LoVo (cell line): ENCODE measurements at regions not wholly inside any gene's neighbourhood (a gene's known extent, or its start where the extent isn't known, plus 50 kb on each side); places are given as distances from the start of the nearest gene placed in this dataset.
A peak's percentile ranks its signal among the peaks of the same experiment; 100 is the strongest.

Experiments
- DNase-seq: peaks from one replicate; pipeline ENCODE4 v3.0.0-alpha.2; 2016; ENCODE audit warnings: low spot score

DNA sequence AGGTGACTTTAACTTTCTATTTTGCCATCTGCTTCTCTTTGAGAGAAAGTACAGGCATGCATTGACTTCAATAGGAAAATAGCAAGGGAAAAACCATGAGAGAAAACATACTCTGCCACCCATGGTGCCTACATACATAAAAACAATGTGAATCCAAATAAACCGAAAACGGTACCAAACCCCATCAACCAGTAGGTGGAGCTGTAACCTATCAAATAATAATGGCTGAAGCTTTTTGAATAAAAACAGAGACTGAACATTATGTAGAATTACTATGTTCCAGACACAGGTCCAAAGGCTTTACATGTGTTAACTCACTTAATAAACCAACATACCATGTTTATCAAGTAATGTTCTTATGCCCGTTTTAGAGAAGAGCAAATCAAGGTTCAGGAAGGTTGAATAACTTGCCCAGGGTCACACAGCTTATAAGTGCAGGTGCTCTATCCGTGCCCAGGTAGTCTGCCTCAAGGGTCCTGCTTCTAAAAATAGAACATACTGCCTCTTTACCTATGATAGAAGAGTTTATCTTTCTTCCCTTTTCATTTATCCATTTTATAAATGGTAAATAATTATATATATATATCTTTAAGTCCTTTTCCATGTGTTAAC, 293.9 kb upstream of the SYT4 start:
- DNase-seq, result peak; percentile 15

DNA sequence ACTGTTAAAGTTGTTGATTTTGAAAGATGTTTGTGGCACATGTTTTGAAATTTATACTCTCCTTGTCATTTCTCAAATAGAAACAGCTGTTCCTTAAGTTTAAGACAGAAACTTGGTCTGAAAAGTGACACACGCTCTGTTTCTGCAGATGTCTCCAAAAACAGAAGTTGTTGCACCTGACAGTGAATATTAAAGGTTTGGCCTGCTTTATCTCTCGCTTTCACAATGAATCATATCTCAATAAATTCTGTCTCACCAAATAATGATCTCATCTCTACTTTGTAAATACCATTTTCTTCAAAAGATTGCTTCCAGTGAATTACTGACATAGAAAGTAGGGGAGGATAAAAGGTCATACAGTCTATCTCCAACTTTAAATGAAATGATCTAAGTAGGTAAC, 294.9 kb upstream of the SYT4 start:
- no peak for DNase-seq

DNA sequence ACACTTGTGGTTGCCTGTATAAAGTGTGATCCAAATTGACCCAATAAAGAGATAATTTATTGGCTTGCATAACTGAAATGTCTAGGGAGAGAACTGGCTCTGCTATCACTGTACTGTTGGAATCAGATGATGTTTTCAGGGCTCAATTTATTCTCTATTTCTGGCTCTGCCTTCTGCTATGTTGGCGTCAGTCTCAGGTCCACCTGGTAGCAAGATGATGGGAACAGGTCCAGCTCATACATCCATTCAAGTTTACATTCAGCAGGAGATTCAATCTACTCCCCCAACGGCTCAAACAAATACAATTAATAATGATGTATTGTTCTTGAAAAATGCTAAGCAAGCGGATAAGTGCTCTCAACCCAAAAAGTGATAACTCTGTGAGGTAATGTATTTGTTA, 297.7 kb upstream of the SYT4 start:
- DNase-seq, result no peak

GRCh38 chr18:43578211-43578610, 300.9 kb upstream of the SYT4 start:
- DNase-seq, result no peak

GRCh38 chr18:43578706-43579105, 301.4 kb upstream of the SYT4 start:
- no peak for DNase-seq

DNA sequence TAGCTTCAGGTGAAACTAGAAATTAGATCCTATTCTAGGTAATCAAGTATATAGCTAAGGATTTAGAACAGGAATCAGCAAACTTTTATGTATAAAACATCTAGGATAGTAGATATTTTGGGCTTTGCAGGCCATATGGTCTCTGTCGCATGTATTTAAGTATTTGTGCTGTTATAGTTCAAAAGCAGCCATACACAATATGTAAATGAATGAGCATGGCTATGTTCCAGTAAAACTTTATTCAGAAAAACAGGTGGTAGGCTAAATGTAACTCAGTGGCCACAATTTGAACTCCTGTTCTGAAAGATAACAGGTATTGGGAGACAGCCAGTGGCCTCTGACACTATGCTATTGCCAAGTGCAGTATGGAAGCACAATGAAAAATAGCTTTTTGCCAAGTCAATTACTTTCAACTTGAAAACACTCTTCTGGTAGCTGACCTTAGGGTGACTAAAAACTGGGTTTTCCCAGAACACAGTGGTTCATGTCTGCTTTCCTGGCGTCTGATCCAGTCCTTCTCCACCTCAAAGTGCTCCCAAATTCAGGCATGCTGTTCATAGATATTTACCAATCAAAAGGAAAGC, 304.7 kb upstream of the SYT4 start:
- no peak for DNase-seq

DNA sequence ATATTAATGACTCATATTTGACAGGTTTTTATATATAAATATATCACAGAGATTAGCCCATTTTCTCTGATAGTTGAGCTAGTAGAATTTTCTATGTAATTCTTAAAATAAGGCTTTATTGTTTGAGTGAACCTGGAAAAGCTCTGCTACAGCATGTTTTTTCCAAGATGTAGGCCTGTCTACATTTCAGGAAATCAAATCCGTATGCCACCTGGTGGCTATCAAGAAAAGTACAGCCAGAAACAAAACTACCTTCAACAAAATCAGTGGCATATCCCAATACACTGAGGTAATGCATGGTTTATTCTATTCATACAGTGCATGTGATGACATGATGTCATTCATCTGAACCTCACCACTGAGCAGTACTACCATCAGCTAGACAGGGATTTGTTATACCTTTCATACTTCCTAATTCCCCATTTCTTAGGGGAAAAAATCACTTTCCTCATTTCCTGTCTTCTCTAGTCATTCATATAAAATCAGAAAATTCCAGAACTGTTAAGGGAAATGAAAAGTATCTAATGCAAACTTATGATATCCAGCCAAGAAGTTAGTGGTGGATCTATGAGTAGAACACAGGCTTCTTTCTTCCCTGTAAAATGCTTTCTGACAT, 310.4 kb upstream of the SYT4 start:
- DNase-seq, result peak; percentile 30

DNA sequence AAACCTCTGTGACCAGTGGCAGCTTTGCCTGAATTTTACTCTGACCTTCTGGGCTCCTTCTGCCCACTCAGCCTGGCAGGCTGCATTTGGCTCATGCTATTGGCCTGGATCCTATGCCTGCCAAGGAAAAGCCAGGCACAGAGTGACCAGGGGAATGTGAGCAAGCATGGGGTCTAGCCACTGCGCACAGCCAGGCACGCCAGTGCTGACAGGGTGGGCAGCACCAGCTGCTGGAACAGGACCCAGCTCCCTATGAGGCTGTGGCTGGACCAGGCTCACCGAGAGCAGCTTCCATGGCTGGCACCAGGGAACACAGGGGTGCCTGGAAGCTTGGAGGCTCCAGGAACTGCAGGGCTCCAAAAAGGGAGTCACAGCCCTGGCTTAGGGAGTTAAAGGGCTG, 311.5 kb upstream of the SYT4 start:
- no peak for DNase-seq

DNA sequence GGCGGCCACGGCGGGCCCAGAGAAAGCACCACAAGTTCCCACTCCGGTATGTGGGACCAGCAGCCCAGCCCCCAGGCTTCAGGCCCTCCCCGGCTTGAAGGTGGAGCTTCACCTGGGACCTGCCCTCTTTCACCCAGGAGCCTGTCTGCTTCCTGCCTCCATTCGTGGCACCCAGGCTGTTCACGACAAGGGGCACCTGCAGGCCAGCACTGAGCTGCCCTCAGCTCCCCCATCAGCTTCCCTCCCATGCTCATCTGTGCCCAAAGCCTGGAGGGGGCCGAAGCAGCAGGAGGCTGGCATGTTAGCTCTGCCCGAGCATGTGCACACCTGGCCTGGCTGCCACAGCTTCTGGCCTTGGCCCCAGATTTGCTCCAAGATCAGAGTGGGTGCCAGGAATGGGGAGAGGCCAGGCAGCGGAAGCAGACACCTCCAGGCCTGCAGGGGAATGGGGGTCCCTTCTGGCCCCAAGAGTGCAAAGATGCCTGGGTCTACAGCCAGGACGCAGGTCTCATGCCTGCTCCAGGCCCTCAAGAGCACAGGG, 312.4 kb upstream of the SYT4 start:
- no peak for DNase-seq

DNA sequence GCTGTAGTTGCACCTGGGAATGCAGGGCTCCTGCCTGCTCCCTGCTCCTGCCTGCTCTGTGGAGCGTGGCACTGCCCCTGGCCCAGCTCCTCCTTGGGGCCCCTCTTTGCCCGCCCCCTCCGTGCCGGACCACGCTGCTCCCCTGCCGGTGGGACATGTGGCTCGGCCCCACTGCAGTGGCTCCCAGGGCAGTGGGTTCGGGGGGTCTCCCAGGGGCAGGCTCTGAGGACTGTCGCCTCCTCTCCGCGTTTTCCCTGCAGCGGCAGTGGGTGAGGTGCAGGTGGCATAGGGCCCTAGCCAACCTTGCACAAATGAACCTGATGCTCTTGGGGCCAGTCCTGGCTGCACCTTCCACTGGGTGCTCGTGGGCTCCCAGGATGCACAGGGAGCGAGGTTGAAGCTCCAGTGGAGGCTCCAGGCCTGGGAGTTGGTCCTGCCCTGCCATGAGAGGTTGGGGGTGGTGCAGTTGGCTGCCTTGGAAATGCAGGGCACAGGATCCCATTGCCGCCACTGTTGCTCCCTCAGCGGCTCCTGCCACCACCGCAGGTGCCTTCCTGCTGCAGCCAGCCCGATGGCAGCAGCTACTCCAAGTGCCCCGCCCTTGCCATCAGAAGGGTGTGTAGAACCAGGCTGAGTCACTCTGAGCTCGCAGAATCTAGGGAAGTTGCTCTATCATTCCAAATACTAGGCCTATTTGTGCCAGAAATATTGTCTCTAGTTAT, 313.1 kb upstream of the SYT4 start:
- peak; percentile 12 for DNase-seq

- DNase-seq, result no peak
Measured at GRCh38 chr18:43592269-43592668, 315.0 kb upstream of the SYT4 start.

DNA sequence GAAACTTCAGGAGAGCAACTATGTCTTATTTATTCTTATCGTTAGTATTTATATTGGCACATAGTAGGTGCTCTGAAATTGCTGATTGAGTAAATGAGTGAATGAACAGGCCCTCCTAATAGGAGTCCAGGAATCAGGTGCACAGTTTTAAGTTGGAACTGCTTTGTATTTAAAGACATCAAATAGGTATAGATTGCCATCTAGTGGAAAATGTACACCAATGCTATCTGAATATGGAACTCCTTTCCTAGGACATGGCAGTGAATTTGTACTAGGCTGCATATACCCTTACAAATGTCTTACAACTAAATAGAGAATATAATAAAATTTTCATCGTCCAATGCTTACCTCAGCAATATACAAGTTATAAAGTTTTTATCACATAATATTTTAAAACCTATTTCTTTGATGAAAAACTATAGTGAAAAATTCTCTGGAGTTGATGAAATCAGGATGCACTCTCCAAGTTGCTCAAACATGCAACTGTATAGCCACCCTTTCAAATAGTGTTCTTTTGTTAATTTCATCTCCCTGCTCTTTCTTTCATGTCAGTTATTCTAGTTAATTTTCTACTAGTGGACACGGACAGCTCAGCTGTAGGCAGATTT, 318.9 kb upstream of the SYT4 start:
- DNase-seq, result peak; percentile 27

DNA sequence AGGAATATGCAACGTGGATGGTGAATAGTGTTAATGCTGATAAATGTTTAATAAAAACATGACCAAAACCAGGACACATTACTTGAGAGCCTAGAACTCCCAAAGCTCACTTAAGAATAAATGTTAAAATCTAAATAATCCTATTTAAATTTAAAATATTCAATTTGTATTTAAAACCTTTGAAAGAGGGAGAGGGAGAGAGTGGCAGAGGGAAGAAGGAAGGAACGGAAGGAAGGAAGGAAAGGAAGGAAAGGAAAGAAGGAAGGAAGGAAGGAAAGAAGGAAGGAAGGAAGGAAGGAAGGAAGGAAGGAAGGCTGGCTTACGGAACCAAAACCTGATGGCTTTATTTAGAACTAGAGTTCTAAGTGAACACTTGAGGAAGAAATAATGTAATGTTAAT, 324.1 kb upstream of the SYT4 start:
- no peak for DNase-seq

GRCh38 chr18:43605224-43605623, 327.9 kb upstream of the SYT4 start:
- DNase-seq, result no peak

DNA sequence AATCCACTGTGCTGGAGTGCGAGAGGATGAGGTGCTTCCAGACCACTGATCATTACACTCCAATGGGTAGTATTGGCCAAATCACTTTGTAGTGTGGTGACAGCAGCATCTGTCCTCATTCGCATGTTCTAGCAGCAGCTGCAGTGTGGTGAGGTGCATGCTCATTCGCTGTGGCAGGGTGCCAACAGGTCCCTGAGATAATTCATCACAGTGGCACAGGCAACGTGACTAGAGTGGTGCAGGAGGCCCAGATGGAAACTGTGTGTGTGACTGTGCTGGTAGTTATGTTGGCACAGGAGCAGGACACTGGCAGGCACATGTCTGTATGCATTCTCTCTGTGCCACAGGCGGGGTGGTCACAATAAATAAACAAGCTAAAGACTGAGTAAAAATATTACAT, 329.5 kb upstream of the SYT4 start:
- DNase-seq, result no peak

GRCh38 chr18:43620936-43621335, 343.6 kb upstream of the SYT4 start:
- peak; percentile 43 for DNase-seq

GRCh38 chr18:43622024-43622423, 344.7 kb upstream of the SYT4 start:
- DNase-seq, result no peak

DNA sequence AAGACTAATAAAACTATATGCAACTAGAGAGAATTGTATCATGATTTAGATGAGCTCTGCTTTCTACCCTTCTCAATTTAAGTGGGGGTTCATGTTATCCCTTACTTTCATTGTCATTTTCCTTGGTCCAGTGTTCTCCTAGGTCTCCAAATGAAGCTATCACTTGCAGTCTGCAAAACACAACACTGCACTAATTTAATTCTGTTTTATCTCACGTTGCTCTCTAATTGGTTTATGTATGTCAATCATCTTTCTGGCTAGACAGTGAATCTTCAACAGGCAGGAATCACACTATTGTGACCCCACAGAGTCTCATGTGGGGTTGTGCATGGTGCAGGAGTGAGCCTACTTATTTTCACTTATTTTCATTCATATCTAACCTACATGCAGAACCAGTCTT, 348.3 kb upstream of the SYT4 start:
- no peak for DNase-seq

DNA sequence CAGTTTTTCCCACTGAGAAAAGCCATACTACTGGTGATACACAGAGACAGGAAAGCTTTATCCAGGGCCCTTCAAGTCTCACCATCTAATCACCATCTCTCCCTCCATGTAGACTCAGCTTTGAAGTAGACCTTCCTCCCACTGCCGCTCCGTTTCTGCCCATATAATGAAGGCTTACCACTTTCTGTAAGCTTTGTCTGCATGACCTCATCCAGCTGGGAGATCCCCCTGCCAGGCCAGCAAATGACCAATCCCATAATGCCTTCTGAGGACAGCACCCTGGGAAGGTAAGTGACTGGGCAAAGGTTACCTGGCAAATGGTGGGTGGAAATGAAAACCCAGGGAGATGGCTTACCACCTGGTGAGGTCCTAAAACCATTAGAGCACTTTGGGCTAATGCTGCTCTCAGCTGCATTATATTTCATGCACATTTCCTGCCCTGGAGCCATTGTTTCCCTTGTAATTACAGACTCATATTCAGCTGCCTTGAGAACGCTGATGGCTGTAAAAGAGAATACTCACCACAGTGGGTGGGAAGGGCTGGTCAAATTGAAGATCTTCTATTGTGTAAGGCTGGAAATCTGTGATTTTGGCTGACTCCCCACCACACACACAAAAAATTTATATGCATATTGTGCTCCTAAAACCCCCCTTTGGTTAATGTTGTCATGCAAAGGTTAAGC, 350.7 kb upstream of the SYT4 start:
- DNase-seq, result no peak

DNA sequence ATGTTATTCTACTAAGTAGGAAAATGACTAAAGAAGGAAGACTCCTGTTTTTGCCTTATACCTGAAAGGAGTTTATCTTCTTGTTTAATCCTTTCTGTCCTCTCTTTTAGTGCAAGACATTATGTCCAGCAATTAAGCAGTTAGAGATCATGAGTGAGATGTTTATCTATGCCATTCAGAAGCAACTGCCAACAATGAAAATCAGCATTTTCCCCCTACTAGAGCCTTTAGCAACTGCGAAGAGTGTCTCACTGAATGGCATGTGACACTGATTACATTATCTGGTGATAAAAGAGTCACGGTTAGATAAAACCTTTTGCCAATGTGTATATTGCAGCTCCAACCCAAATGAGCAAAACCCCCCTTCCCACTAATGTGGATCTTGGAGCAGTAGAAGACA, 357.7 kb upstream of the SYT4 start:
- DNase-seq, result no peak

DNA sequence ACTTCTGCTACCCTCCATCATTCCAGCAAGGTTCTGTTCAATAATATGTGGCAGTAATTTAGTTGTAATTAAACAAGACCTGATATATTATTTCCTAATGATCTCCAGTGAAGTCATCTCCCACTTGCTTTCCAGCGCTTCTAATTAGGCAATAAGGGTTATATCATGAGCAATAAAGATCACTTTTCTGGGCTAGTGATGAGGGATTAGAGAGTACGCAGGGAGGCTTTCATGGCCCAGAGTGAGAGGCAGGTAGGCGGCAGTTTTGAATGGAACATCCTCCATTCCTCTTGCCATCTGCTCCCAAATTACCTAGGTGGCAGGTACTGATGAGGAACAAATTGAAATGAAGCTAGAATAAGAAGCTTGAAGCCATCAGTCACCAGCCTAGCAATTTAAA, 358.1 kb upstream of the SYT4 start:
- no peak for DNase-seq

DNA sequence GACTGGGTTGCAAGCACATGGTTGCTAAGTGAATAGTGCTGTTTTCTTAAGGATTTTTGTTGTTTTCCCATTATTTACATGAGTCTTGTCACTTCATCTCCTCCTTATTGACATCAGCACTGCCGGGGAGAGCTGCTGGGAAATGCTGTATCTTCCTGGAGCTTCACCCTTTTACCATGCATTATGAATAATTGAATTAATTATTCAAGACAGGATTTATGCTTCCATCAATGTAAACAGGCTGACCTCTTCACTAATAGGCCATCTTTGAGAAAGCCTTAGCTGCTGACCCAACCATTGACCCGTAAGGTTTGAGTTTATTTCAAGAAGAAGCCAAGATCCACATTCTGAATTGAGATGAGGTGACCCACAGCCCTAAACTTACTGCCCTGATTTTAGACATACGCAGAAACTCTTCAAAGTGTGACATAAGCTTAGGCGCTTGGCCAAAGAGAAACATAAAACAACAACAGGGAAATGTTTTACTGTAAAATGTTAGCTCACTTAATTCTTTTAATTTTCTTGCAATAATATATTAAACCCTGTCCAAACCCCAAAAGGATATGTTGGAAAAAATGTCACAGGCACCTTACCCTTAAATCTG, 365.5 kb upstream of the SYT4 start:
- no peak for DNase-seq
